ENCODE measurements at regions not wholly inside any gene's neighbourhood (a gene's known extent, or its start where the extent isn't known, plus 50 kb on each side); places are given as distances from the start of the nearest gene placed in this dataset.

DNA sequence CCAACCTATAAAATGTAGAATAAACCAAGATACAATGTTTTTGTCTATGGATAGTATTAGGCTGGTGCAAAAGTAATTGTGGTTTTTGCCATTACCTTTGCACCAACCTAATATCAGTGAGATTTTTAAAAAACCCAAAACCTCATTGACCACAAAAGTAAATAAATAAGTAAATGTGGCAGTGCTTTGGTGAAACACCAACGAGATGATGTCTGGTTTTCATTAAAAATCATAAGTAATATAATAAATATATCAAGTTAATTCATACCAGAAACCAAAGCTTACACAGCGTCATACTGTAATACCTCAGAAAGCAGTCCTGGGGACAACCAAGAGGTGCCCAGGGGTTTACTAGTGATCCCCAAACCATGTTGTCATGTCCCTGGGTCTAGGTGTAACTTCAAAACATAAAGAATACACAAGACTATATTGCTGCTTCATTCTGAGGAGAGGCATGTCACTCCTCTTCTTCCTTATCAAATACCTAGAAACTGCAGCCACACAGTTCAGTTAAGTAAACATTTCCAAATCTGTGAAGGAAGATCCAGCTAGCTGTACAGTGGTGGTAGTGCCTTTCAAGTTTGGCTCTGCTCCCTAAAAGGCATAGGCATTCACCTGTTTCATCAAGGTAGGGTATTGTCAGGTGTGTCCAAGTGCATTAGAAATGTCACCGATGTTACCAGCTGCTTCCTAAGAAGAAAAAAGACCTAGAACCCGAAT, 51.6 kb upstream of the ZC3H11B start:
- Histone ChIP-seq H3K4me3 (no peak overlapping the region), H3K4me1 (no peaks in the 10 kb centered on the region), H3K27ac (no peak overlapping the region), H3K27me3 (ENCODE audit: insufficient read depth in 3 of 3, low read length in 2 of 3) (no peaks in the 10 kb centered on the region), H3K9me3 (no peaks in the 10 kb centered on the region), H3K36me3 (ENCODE audit: insufficient read depth in 1 of 2, low read depth in 1 of 2) (no peaks in the 10 kb centered on the region)
- WGBS, 3 donors, result 80 to 88% (median 86%) methylated on average over 4 of the region's 4 CpGs
- ATAC-seq, result no peak
- intact Hi-C loops (cut with DNase I), result no loop called here
- TF ChIP-seq, protein P1, sequence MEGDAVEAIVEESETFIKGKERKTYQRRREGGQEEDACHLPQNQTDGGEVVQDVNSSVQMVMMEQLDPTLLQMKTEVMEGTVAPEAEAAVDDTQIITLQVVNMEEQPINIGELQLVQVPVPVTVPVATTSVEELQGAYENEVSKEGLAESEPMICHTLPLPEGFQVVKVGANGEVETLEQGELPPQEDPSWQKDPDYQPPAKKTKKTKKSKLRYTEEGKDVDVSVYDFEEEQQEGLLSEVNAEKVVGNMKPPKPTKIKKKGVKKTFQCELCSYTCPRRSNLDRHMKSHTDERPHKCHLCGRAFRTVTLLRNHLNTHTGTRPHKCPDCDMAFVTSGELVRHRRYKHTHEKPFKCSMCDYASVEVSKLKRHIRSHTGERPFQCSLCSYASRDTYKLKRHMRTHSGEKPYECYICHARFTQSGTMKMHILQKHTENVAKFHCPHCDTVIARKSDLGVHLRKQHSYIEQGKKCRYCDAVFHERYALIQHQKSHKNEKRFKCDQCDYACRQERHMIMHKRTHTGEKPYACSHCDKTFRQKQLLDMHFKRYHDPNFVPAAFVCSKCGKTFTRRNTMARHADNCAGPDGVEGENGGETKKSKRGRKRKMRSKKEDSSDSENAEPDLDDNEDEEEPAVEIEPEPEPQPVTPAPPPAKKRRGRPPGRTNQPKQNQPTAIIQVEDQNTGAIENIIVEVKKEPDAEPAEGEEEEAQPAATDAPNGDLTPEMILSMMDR (IDR thresholded peaks at IDR 0.05), result no peak
- DNase-seq, result no peak

Measured in psoas muscle (tissue), 7 donors.